T-cell (primary cell): ENCODE measurements at regions not wholly inside any gene's neighbourhood (a gene's known extent, or its start where the extent isn't known, plus 50 kb on each side); places are given as distances from the start of the nearest gene placed in this dataset.

ENCODE experiments used
- ATAC-seq, 4 experiments: fragments of 200-7000 bp in 3 of 4; fragments of 150-1000 bp in 1 of 4; cut with Tn5 transposase; replicated peaks in 1 of 4; 1 replicate in 3 of 4; 2 replicates in 1 of 4; pipeline ENCODE4 v1.10.0; 2021; ENCODE audit warnings: moderate library complexity in 3 of 4, mild to moderate bottlenecking in 2 of 4, moderate number of reproducible peaks in 1 of 4
- CTCF ChIA-PET, 2 donors: fragments of 300-600 bp; sonication (Branson Sonifier 250); formaldehyde crosslinking; loops; one replicate each; lab custom pipeline; 2022; ENCODE audit warnings: antibody characterized with exemption in 2 of 2; lab: Charles Lee
- POLR2A ChIA-PET, 2 donors: fragments of 300-600 bp; sonication (Branson Sonifier 250); formaldehyde crosslinking; loops; one replicate each; lab custom pipeline; 2022; ENCODE audit warnings: antibody characterized with exemption in 2 of 2; lab: Charles Lee
- DNase-seq, 35 experiments: peaks; one replicate each; pipeline versions ENCODE4 v3.0.0 to v3.0.0-alpha.2; 2013 to 2023
- H3K27ac ChIP-seq: one replicate; pipeline ENCODE4 v1.5.1; 2013; ENCODE audit warnings: low read length
- H3K27me3 ChIP-seq, 2 experiments: replicated peaks in 1 of 2; 1 replicate in 1 of 2; 2 replicates in 1 of 2; pipeline versions ENCODE4 v1.6.1 to v1.7.0; 2013; ENCODE audit warnings: low read length in 1 of 2, mixed read lengths in 1 of 2; ENCODE audit not compliant: control insufficient read depth in 2 of 2, insufficient read depth in 2 of 2; ENCODE audit errors: extremely low read depth in 1 of 2
- H3K36me3 ChIP-seq, 2 donors: 1 replicate in 1 of 2; 2 replicates in 1 of 2; pipeline versions ENCODE4 v1.6.1 to v1.7.0; 2013; ENCODE audit warnings: low read length in 1 of 2; ENCODE audit not compliant: control insufficient read depth in 2 of 2, insufficient read depth in 1 of 2; ENCODE audit errors: extremely low read depth in 1 of 2
- H3K4me1 ChIP-seq, 2 experiments: 1 replicate in 1 of 2; 2 replicates in 1 of 2; pipeline versions ENCODE4 v1.6.1 to v1.7.0; 2013; ENCODE audit warnings: low read length in 2 of 2, mixed read lengths in 1 of 2; ENCODE audit not compliant: insufficient read depth in 2 of 2, control insufficient read depth in 1 of 2; ENCODE audit errors: extremely low read depth in 1 of 2
- H3K4me3 ChIP-seq, 2 donors: 1 replicate in 1 of 2; 2 replicates in 1 of 2; pipeline versions ENCODE4 v1.5.1 to v1.7.0; 2013; ENCODE audit warnings: mild to moderate bottlenecking in 2 of 2, low read length in 1 of 2, moderate library complexity in 1 of 2; ENCODE audit not compliant: control insufficient read depth in 1 of 2; ENCODE audit errors: extremely low read depth in 1 of 2
- H3K9me3 ChIP-seq: 2 replicates; pipeline ENCODE4 v1.7.0; 2013
- H3K27ac Mint-ChIP-seq, 2 donors: one replicate each; pipeline ENCODE4 v1.8.0; 2020 to 2021; ENCODE audit warnings: mild to moderate bottlenecking in 2 of 2, mixed read lengths in 2 of 2
- H3K27me3 Mint-ChIP-seq, 2 donors: one replicate each; pipeline ENCODE4 v1.8.0; 2021 to 2022; ENCODE audit warnings: mixed read lengths in 2 of 2
- H3K36me3 Mint-ChIP-seq: one replicate; pipeline ENCODE4 v1.8.0; 2021; ENCODE audit warnings: mixed read lengths
- H3K4me1 Mint-ChIP-seq, 3 donors: one replicate each; pipeline ENCODE4 v1.8.0; 2020 to 2022; ENCODE audit warnings: mixed read lengths in 3 of 3, mild to moderate bottlenecking in 1 of 3
- H3K4me3 Mint-ChIP-seq, 3 donors: one replicate each; pipeline ENCODE4 v1.8.0; 2020 to 2022; ENCODE audit warnings: mild to moderate bottlenecking in 3 of 3, mixed read lengths in 3 of 3, moderate library complexity in 3 of 3
- H3K9me3 Mint-ChIP-seq, 3 donors: one replicate each; pipeline ENCODE4 v1.8.0; 2020 to 2022; ENCODE audit warnings: mixed read lengths in 3 of 3
- WGBS: methylation state at CpG from one replicate; pipeline ENCODE4 v1.1.5; 2013; ENCODE audit warnings: missing lambda C conversion rate; ENCODE audit not compliant: insufficient coverage; 5-methylcytosine and 5-hydroxymethylcytosine counted together

- no peaks in the 10 kb centered on the region for H3K4me1 Mint-ChIP-seq
These were observed 50.0 kb upstream of the API5 start for GRCh38 chr11:43261775-43262174.

More at GRCh38 chr11:43261775-43262174, 50.0 kb upstream of the API5 start:
- POLR2A ChIA-PET = no interaction called here
- CTCF ChIA-PET = interaction anchor here in 1 of 2 donors (0.6 kb wide), 1 partner anchor 1050 kb away, joined by 3 read pairs; no protein-coding TSS in a partner anchor
- H3K36me3 Mint-ChIP-seq = no peaks in the 10 kb centered on the region
- peaks cover 4 to 17% of the 10 kb centered on the region in 2 donors for H3K27me3 Mint-ChIP-seq
- H3K27ac Mint-ChIP-seq = no peak overlapping the region
- no peaks in the 10 kb centered on the region for H3K36me3 ChIP-seq
- peaks cover 0 to 16% (median 13%) of the 10 kb centered on the region in 3 donors for H3K9me3 Mint-ChIP-seq
- WGBS = 60% methylated on average over 1 of the region's 2 CpGs
- no peak overlapping the region for H3K27ac ChIP-seq
- no peak overlapping the region for H3K4me3 ChIP-seq
- H3K9me3 ChIP-seq = no peaks in the 10 kb centered on the region
- no peak for ATAC-seq
- H3K4me3 Mint-ChIP-seq = no peak overlapping the region
- H3K4me1 ChIP-seq = no peaks in the 10 kb centered on the region
- no peaks in the 10 kb centered on the region for H3K27me3 ChIP-seq
- DNase-seq = no peak
